Frontal cortex (tissue), 3 donors: ENCODE measurements at regions not wholly inside any gene's neighbourhood (a gene's known extent, or its start where the extent isn't known, plus 50 kb on each side); places are given as distances from the start of the nearest gene placed in this dataset.
"Not testable (repeated sequence)": the region's sequence is repeated elsewhere in the genome, so short reads cannot be mapped to it uniquely, and the experiment has no call there.

Experiments
- DNase-seq, 2 donors: peaks; one replicate each; pipeline ENCODE4 v3.0.0; 2012; ENCODE audit warnings: low spot score in 2 of 2
- FAIRE-seq: peaks from 2 replicates; lab custom pipeline; 2012; peaks lifted over from hg19 to GRCh38; lab: Jason Lieb, UNC
- donor health status: control.
- donor health status: control.
- donor health status: control.

DNA sequence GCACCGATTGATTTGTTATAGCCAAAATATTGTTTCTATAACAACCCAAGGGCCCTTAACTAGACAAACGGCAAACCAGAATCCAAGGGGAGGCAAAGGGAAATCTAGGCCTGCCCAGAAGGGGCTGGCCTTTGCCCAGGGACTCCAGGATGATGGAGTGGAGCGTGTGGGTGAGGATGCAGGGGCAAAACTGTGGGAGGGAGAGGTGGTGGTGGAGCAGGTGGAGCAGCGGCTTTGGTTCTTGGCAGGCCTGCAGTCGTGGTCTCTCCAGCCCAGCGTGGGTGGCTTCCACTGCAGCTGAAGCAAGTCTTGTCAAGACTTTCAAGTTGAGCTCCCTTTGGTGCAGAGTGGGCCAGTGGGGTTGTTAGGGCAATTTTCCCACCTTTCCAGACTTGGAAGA lies 98.6 kb upstream of the TBCA start:
- FAIRE-seq: no peak
- no peak for DNase-seq

DNA sequence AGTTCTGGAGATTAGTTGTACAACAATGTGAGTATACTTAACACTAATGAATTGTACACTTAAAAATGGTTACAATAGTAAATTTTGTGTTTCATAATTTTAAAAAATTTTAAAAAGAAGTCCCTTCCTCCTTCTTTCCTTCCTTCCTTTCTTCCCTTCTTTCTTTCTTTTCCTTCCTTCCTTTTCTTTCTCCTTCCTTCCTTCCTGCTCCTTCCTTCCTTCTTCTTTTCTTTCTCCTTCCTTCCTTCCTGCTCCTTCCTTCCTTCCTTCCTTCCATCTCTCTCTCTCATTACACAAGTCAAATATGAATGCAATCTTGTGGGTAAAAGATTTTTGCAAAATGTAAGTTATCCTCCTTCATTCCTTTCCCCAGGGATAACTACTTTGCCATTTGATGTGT lies 97.1 kb upstream of the TBCA start:
- no peak for DNase-seq
- no peak for FAIRE-seq

DNA sequence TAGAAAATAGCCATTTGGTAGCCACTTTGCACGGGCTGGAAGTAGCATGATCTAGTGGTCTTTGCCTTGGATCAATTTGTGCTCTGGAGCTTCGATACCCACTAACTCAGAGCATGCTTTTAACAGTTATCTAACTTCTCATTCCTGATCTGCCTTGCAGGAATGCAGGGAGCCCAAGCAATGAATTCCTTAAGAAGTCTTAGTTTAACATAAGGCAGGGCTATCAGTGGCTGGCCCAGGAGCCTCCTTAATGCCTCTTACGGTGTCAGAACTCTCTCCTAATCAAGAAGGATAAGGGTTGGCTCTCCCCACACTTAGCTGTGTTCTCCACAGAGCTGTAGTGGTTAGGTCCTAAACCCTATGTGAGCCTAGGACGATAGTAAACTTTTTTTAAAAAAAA lies 95.8 kb upstream of the TBCA start:
- DNase-seq (no peak), FAIRE-seq (no peak)

DNA sequence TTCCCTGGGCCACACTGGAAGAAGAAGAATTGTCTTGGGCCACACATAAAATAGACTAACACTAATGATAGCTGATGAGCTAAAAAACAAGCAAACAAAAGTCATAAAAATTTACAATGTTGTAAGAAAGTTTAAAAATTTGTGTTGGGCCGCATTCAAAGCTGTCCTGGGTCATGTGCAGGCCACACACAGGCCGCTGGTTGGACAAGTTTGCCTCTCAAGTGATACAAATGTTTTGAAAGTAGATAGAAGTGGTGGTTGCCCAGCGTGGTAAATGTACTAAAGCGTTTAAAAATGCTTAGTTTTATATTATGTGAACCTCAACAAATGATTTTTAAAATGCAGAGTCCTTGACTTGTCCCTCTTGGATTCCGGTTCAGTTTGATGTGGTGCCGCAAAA lies 94.9 kb upstream of the TBCA start:
- DNase-seq (no peak), FAIRE-seq (no peak)

DNA sequence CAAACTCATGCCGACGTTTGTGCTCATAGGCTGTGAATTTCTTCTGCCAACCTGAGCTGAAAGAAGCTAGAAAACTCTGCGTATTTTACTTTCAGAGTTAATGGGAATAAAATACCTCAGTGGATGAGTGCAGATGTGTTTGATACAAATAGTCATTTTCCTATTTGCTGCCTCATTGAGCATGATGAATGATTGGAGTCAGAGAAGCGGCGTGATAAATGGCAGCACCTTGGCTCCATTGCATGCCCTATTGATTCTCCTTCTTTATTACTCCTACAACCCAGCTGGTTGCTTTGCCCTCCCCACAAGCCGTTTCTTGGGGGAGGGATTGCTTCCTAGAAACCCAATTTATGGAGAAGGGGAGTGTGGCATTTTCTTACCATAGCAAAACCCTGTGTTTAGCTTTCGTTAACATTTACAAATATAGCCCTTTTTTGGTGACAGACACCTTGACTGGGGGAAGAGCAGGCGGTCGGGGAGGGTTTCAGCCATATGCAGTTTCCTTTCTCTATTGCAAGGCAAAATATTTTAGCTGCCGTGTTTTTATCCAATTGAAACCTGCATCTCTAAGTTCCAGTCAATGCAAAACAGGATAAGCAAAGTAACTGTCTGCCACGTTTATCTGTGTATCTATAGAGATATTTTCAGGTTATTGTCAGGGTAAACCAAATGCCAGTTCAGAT lies 93.1 kb upstream of the TBCA start:
- DNase-seq: no peak
- FAIRE-seq: no peak

DNA sequence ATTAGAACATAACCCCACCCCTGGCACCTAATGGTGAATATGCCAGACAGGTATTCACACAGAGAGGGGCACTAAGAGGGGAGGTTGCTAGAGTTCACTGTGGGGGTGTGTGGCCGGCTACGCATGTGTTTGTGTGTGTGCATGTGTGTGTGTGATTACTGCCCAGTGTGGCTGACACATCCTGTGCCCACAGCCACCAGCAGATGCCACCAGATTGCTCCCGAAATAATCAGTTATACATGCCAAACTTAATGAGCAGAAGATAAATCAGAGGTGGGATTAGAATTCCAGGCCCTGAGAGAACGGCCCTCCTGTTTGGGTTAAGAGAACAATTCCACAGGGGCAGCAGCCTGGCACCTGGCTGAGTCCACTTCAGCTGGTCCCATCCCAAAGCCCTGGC lies 91.8 kb upstream of the TBCA start:
- DNase-seq (no peak), FAIRE-seq (no peak)

DNA sequence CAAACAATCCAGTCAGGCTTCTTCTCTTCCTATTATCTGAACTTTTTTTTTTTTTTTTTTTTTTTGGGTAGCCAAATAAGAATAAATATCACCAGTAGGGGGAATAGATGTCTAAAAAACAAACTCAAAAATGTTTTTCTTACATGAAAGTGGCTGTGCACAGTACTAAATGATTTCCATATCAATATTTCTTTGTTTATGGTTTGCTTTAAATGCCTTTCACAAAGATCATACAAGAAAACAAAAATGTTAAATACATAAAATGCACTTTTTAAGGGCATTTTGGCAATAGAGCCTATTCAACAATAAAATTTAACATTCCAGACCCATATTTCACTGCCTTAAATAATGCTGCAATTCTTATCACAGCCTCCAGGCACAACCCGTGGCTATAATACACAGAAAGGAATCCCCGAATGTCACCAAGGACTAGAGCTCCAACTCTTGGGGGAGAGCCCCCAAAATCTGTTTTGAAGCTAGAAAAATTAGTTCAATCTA lies 91.1 kb upstream of the TBCA start:
- no peak for DNase-seq
- peak; percentile 86 for FAIRE-seq

DNA sequence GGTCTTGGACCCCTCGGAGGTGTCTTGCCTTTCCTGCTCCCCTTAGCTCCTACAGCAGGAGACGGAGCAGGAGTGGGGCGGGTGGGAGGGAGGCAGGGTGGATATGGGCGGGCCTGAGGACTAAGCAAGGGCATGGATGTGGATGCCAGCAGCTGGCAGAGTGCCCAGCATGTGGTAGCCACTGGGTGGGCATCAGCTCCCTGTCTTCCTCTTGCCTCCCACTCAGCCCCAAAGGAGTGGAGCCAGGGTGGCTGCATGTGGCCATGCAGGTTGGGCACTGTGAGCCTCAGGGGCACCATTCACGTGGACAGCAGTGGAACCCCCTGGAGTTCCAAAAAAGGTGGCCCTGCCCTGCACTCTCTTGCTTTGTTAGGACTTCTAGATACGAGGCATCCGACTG lies 90.1 kb upstream of the TBCA start:
- DNase-seq: no peak
- no peak for FAIRE-seq

DNA sequence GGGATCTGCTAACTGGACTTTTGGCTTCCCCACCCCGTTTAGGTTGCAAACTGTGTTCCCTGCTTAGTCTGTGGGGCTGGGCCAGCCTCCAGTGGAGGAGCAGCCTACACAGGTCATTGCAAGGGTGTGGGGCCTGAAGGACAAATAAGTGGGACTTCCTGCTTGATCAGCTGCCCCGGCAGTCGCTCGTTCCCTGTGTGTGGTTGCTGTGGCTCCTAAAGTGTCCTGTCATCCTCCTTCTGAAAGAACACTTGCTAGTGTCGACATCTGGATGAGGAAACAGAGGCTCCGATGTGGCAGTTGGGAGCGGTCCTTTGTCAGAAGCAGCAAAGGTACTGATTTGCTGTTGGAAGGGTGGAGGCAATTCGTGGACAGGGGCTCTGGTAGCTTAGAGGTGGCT lies 88.9 kb upstream of the TBCA start:
- DNase-seq (no peak), FAIRE-seq (no peak)

DNA sequence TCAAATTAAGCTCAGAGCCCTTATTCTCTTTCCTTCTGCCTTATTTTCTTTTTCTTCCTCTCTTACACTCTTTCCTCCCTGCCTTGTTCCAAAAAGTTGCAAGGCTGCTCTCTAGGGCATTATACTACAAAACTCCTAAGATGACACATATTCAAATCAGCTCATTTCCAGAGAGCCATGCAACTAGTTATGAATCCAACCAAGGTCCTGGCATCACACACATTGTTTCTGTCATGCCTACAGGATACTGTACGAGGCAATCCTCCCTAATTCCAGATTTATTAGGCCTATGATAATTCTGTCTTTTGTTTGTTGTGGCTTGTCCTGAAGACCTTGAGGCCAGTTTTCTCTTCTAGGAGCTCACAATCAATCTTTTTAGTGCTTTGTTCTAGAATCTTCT lies 87.0 kb upstream of the TBCA start:
- FAIRE-seq (no peak), DNase-seq (no peak)

DNA sequence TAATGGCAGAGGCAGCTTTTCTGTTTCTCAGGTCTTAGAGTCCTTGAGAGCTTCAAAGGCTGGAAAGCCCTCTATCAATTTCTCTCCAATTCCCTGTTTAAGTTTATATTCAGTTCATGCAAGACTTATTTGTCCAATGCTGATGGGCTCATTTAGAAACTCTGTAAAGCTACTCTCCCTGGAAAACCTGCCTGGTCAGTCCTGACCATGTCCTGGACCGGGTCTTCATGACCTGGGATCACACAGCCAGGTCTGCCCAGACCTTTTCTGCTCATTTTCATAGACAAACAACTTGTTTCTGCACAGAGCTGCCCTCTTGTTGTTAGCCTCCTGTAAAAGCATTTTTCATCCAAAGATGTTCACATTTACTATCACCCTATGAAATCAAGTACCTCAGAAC lies 85.4 kb upstream of the TBCA start:
- FAIRE-seq: no peak
- no peak for DNase-seq

DNA sequence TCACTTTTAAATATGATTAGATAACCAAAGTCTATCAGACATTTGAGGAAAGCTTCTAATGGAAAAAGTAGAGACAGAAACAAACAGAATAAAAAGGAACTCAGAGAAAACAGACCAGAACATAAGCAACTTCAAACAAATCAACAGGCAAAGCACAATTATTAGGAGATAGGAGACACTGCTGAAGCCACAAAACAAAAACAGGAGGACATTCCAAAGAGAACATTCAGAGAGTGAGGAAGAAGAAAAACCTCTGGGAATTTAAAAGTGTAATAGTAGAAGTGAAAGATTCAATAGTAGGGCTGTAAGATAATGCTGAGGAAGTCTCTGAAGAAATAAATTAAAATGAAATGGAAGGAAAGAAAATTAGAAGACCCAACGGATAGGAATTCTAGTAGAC lies 83.2 kb upstream of the TBCA start:
- FAIRE-seq (no peak), DNase-seq (no peak)

DNA sequence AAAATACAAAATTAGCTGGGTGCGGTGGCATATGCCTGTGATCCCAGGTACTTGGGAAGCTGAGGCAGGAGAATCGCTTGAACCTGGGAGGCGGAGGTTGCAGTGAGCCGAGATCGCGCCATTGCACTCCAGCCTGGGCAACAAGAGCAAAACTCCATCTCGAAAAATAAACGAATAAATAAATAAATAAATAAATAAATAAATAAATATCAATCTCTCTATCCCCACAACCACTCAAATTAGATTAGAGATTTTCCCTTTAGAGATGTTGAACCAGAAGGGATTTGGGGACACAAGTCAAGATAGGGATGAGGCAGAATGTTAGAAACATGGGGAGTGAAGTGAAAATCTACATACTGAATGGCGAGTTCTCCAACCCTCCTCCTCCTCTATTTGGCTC lies 82.5 kb upstream of the TBCA start:
- FAIRE-seq, DNase-seq: not testable (repeated sequence)

DNA sequence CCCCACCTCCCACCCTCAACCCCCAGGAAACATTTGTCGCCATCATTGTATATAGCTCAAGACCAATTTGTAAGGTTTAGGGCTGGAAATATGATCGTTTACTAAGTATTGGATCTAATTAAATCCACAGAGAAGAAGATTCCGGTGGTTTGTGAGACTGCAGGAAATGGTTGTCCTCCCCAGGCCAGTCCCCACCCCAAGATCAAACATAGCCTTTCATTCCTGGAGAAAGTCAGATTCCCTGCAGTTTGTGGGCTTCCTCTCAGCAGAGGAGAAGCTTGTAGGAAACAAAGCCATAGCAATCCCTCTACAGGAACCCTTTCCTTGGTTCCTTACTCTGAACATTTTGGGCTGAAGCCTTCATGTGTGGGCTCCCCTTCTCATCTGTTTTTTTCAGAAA lies 79.2 kb upstream of the TBCA start:
- FAIRE-seq (no peak), DNase-seq (no peak)

DNA sequence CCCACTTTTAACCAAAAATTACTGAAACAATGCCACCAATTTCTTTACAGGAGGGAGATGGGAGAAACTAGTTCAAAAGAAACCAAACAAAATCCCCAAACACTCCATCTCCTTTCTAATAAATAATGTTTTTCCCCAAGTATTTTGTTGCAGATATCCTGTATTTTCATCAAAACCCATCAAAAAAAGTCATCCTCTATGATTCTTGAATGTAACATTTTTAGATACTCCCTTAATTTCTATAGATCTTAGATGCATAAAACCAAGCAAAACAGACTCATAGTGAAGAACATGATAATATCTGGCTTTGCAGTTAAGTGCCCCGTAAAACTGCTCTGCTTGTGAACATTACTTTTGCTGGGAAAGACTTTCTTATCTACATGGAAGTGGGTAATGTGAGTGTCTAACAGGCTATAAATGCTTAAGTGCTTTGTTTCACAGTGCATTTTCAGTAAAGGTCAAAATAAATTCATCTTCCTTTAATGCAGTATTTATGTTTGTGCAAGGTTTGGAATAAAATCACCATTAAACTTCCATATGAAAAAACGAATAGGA lies 77.3 kb upstream of the TBCA start:
- no peak for DNase-seq
- FAIRE-seq: no peak

DNA sequence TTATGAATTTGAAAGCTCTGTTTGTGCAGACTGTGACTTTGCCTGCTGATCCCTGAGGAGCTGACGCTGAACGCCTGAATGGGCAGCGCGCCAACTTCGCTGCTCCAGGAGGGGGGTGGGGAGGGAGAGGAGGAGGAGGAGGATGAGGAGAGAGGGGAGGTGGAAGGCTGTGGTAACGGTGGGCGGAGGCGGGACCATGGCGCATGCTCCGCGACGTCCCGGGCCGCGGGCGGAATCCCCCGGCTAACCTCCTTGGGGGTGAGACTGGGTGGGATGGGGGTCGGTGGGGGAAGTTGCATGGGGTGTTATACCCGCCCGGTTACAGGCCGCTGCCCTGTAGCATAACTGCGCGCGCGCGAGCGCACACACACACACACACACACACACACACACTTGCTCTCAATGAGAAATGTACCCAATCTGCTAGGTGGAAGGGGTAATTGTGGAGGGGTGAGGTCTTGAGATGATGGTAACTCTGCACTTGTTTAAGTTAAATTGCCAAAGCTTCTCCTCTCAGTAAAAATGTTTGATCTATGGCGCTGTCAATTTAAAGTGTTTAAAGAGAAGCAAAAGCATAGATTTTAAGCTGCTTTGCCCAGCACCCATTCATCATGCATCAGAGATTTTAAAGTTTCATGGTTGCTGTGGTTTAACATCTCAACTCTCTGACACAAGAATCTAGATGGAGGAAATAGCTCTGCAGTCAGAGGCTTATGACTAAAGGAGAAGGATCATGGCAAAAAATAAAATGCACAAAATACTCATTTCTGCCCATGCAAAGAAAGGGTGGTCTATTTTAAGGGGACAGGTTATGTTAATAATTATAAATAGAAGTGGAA lies 76.6 kb upstream of the TBCA start:
- FAIRE-seq (no peak), DNase-seq (peak; percentile 69 to 72)

DNA sequence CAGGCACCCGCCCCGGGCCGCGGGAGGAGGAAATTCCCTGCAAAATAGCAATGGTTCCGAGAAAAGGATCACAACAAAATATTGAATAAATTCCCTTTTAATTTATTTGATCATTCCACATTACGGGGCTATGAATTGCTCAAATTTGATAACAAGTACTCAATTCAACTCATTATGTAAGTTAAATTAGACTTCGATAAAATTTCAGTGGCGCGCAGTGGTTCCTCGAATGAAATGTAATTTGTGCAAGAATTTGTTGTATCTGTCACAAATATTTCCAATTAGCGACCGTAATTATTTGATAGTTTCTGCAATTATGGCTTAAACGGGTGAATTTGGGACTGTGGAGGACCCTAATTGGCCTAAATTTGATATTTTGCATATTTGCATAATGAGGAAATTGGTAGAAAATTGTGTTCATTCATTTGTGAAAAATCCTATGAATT lies 76.0 kb upstream of the TBCA start:
- DNase-seq: no peak
- no peak for FAIRE-seq

DNA sequence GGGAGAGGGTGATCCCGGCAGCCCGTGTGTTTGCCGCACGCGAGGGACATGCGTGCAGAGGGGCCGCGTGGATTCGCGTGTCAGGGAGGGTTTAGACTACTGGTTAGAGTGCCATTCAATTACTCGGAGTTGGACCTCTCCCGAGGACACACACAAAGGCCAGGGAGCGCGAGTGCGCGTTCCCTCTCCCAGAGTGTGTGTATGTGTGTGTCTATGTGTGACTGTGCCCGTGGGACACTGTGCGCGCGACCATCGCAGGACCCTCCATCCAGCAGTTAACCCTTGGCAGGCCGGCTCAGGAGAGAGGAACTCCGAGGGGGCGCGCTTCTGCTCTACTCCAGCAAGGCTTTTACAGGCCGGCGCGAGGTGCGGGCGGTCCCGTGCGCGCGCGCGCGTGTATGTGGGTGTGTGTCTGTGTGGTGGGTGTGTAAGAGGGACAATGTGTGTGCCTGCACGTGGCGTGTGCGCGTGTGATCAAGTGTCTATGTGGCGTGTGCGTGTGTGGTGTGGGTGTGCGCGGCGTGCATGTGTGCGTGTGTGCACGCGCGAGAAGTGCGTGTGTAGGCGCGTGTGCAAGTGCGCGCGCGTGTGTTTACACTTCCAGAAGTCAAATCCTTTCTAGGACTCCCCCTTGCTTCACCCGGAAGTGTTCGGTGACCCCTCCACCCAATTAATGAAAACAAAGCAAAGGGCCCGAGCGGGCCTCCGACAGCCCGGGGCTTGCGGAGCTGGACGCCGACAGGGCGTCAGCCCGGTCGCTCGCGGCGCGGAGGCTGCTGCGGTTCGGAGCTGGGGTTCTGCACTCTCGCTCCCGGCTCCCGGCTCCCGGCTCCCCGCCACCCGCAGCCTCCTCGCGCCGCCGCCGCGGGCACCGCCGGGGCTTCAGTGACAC lies 75.3 kb upstream of the TBCA start:
- DNase-seq (peak; percentile 61 to 64), FAIRE-seq (no peak)

DNA sequence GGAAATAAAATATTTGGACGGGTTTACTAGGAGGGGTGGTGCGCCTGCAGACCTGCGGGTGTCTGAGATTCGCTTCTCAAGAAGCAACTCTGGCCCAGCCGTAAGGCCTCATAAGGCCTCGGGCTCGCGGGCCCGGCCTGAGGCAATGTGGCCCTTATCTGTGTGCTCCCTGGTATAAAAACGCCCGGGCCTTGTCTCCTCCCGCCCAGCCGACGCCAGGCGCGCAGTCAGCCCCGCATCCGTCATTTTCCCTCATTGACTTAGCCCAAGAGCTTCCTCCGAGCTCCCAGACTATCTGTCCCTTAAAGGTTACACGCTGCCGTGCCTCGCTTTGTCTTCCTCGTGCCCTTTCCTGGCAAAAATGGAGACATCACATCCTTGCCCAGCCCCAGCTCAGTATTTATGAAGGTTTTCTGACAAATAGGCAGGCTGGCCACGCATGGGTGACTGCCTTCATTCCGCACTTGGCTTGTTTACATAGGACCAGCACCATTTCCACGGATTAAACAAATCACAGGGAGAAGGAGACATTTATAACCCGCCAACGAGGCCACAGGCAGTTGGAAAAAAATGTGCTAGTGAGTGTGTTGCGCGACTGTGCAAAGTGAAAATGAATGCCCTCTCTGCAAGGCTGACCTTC lies 74.5 kb upstream of the TBCA start:
- DNase-seq (no peak), FAIRE-seq (no peak)
